GM12872 (cell line): ENCODE measurements at regions not wholly inside any gene's neighbourhood (a gene's known extent, or its start where the extent isn't known, plus 50 kb on each side); places are given as distances from the start of the nearest gene placed in this dataset.

ENCODE experiments used
- CTCF ChIP-seq: IDR thresholded peaks from 3 replicates; pipeline ENCODE4 v1.5.1; 2011; ENCODE audit warnings: low read depth, mild to moderate bottlenecking, low read length, moderate library complexity; ENCODE audit not compliant: insufficient read depth

GRCh38 chr13:81874681-81875661 is 1534.0 kb upstream of the SPRY2 start:
- TF ChIP-seq CTCF, result no peak

GRCh38 chr13:81874253-81874652 is 1533.3 kb upstream of the SPRY2 start:
- TF ChIP-seq CTCF, result no peak

- peak; percentile 38; the same call in 2 of the 3 replicates for TF ChIP-seq CTCF
These were observed 1531.7 kb upstream of the SPRY2 start for GRCh38 chr13:81872581-81872980.

GRCh38 chr13:81848291-81848690 is 1507.4 kb upstream of the SPRY2 start:
- no peak for TF ChIP-seq CTCF

GRCh38 chr13:81846771-81847170 is 1505.8 kb upstream of the SPRY2 start:
- TF ChIP-seq CTCF, result no peak

- TF ChIP-seq CTCF, result no peak
These were observed 1480.3 kb upstream of the SPRY2 start for GRCh38 chr13:81821259-81821658.

GRCh38 chr13:81800433-81800832 is 1459.5 kb upstream of the SPRY2 start:
- TF ChIP-seq CTCF, result no peak
